Loucy (cell line): ENCODE measurements at regions not wholly inside any gene's neighbourhood (a gene's known extent, or its start where the extent isn't known, plus 50 kb on each side); places are given as distances from the start of the nearest gene placed in this dataset.

ENCODE experiments used
- CTCF ChIP-seq: fragments of 200-600 bp; sonication (generic); conservative IDR thresholded peaks from 2 replicates; pipeline ENCODE4 v1.5.1; 2014; ENCODE audit warnings: mild to moderate bottlenecking, antibody characterized with exemption, low read length
- EZH2phosphoT487 ChIP-seq: fragments of 200-600 bp; IDR thresholded peaks from 2 replicates; pipeline ENCODE4 v1.6.1; 2018; ENCODE audit warnings: antibody characterized with exemption, mild to moderate bottlenecking, moderate library complexity, borderline replicate concordance

DNA sequence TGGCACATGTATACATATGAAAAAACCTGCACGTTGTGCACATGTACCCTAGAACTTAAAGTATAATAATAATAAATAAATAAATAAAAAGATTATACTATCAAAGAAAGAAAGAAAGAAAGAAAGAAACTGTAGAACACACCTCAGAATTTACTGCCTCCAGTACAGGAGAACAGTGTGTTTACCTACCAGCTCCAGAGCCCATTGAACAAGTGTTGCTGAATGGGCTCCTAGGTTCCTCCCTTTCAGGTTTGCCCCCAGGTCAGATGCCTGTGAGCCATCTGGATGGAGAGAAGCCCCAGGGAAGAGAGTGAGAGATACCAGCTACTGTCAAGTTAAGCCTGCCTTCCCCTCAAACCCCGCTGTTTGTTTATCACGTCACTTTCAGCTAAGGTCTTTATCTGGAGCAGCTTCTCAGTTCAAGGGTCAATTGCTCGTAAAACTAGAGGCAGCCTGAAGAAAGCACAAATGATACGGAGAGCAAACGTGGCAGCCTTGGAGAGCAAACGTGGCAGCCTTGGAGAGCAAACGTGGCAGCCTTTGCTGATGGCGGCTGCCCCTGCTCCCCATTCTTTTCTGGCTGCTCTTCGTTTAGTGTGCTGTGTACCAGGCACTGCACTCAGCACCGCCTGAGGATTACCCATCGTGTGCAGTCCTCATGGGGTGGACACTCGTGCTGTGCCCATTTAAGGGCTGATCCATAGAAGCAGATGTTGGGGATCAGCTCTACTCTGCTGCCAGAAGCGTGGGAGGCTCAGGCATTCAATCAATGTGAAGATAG, 111.7 kb downstream of the ADAMTS15 start:
- TF ChIP-seq CTCF = no peak
- TF ChIP-seq EZH2phosphoT487 = no peak
